Mucosa of descending colon (tissue), 3 donors: ENCODE measurements at regions not wholly inside any gene's neighbourhood (a gene's known extent, or its start where the extent isn't known, plus 50 kb on each side); places are given as distances from the start of the nearest gene placed in this dataset.

ENCODE experiments used
- ATAC-seq: fragments of 200-7000 bp; cut with Tn5 transposase; one replicate; pipeline ENCODE4 v1.9.1; 2020; ENCODE audit warnings: mild to moderate bottlenecking, moderate library complexity
- DNase-seq, 3 donors: peaks; one replicate each; pipeline ENCODE4 v3.0.0-alpha.2; 2020
- H3K36me3 ChIP-seq: fragments of 200-600 bp; one replicate; pipeline ENCODE4 v1.8.0; 2021; ENCODE audit warnings: low read depth, mild to moderate bottlenecking
- H3K4me1 ChIP-seq: fragments of 200-600 bp; one replicate; pipeline ENCODE4 v1.8.0; 2021; ENCODE audit warnings: low read depth, mild to moderate bottlenecking
- H3K4me3 ChIP-seq: fragments of 200-600 bp; one replicate; pipeline ENCODE4 v1.8.0; 2021; ENCODE audit warnings: mild to moderate bottlenecking
- H3K9me3 ChIP-seq: fragments of 200-600 bp; one replicate; pipeline ENCODE4 v1.8.0; 2021; ENCODE audit warnings: mild to moderate bottlenecking
- intact Hi-C, 2 donors: fragments of 100-400 bp; cut with DNase I in 1 of 2; cut with micrococcal nuclease in 1 of 2; formaldehyde crosslinking; loops; one replicate each; pipeline versions ENCODE4 v1.11.0 to v1.11.1; 2022; cut with DNase I, micrococcal nuclease
- TF ChIP-seq, protein P1 (sequence below): fragments of 200-600 bp; IDR thresholded peaks from one replicate; pipeline ENCODE4 v1.8.0; 2022; ENCODE audit warnings: antibody characterized with exemption, mild to moderate bottlenecking
- donor health status: DM: no; HTN: no; CAD: no; lungs with moderate emphysema.
- donor health status: DM: no; HTN: no; CAD: no.
- donor health status: DM: no; HTN: yes; CAD: no.

DNA sequence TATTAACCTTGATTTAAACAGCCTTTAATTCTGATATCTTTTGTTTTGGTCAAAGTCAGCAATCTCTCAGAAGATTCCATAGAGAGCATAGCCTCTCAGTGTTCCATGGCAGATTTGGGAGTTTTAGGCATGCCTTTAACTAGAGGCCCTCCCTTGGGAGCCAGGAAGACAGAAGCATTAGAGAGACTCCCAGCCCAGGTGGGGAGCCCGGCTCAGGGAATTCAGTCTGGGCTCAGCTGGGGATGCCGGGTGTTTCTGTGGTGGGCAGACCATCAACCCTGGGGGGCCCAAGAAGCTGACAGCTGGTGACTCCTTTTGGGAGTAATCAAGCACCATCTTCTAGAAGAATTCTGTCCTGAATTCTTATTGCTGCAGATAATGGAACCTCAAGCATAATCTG lies 99.7 kb upstream of the CELF4 start:
- ATAC-seq = no peak
- Histone ChIP-seq H3K36me3 (no peaks in the 10 kb centered on the region), H3K4me1 (no peaks in the 10 kb centered on the region), H3K4me3 (no peak overlapping the region), H3K9me3 (no peaks in the 10 kb centered on the region)
- intact Hi-C loops = no loop called here
- TF ChIP-seq, protein P1, sequence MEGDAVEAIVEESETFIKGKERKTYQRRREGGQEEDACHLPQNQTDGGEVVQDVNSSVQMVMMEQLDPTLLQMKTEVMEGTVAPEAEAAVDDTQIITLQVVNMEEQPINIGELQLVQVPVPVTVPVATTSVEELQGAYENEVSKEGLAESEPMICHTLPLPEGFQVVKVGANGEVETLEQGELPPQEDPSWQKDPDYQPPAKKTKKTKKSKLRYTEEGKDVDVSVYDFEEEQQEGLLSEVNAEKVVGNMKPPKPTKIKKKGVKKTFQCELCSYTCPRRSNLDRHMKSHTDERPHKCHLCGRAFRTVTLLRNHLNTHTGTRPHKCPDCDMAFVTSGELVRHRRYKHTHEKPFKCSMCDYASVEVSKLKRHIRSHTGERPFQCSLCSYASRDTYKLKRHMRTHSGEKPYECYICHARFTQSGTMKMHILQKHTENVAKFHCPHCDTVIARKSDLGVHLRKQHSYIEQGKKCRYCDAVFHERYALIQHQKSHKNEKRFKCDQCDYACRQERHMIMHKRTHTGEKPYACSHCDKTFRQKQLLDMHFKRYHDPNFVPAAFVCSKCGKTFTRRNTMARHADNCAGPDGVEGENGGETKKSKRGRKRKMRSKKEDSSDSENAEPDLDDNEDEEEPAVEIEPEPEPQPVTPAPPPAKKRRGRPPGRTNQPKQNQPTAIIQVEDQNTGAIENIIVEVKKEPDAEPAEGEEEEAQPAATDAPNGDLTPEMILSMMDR = no peak
- no peak for DNase-seq

- TF ChIP-seq, protein P1 = no peak
- no peaks in the 10 kb centered on the region for H3K4me1 ChIP-seq
- H3K4me3 ChIP-seq = no peak overlapping the region
- no peaks in the 10 kb centered on the region for H3K36me3 ChIP-seq
- ATAC-seq (no peak), DNase-seq (no peak)
- H3K9me3 ChIP-seq = no peaks in the 10 kb centered on the region
- intact Hi-C loops = no loop called here
Observed at GRCh38 chr18:37663446-37663845, 97.8 kb upstream of the CELF4 start.

GRCh38 chr18:37662546-37663339 lies 97.1 kb upstream of the CELF4 start:
- ATAC-seq (no peak), DNase-seq (no peak)
- no peaks in the 10 kb centered on the region for H3K4me1 ChIP-seq
- H3K9me3 ChIP-seq = no peaks in the 10 kb centered on the region
- TF ChIP-seq, protein P1 = no peak
- no peak overlapping the region for H3K4me3 ChIP-seq
- no peaks in the 10 kb centered on the region for H3K36me3 ChIP-seq
- intact Hi-C loops = no loop called here

DNA sequence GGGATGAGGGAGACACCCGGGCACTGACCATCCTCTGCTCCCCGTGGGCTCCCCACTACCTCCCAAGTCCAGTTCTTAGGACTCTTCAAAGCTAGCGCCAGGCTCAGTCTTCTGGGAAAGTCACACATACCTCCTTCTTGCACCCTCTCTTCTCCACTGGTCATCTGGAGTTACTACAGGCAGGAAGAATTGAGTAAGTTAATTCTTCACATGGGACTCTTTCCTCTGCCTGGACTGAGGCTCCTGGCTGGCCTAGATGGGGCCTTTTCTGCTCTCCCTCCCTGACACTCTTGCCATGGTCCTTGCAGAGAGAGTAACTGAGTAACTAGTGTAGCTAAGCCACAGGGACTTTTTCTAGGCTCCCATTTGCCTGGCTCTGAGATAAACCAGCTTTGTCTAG lies 96.5 kb upstream of the CELF4 start:
- Histone ChIP-seq H3K4me3 (no peak overlapping the region), H3K9me3 (no peaks in the 10 kb centered on the region), H3K4me1 (no peaks in the 10 kb centered on the region), H3K36me3 (no peaks in the 10 kb centered on the region)
- TF ChIP-seq, protein P1 = no peak
- ATAC-seq (no peak), DNase-seq (no peak)
- intact Hi-C loops = no loop called here

GRCh38 chr18:37661478-37661877 lies 95.9 kb upstream of the CELF4 start:
- TF ChIP-seq, protein P1 = no peak
- no peaks in the 10 kb centered on the region for H3K9me3 ChIP-seq
- no peak for DNase-seq
- intact Hi-C loops = no loop called here
- no peaks in the 10 kb centered on the region for H3K4me1 ChIP-seq
- ATAC-seq = no peak
- H3K36me3 ChIP-seq = no peaks in the 10 kb centered on the region
- no peak overlapping the region for H3K4me3 ChIP-seq
